ENCODE measurements at regions not wholly inside any gene's neighbourhood (a gene's known extent, or its start where the extent isn't known, plus 50 kb on each side); places are given as distances from the start of the nearest gene placed in this dataset.
"Not testable (repeated sequence)": the region's sequence is repeated elsewhere in the genome, so short reads cannot be mapped to it uniquely, and the experiment has no call there.

GRCh38 chr2:234375176-234375880 is 121.6 kb downstream of the ARL4C start:
- no peak for DNase-seq (ENCODE audit: extremely low read depth, low read depth)

- no peak for DNase-seq (ENCODE audit: extremely low read depth, low read depth)
Measured at GRCh38 chr2:234374736-234375135, 122.1 kb downstream of the ARL4C start.

DNA sequence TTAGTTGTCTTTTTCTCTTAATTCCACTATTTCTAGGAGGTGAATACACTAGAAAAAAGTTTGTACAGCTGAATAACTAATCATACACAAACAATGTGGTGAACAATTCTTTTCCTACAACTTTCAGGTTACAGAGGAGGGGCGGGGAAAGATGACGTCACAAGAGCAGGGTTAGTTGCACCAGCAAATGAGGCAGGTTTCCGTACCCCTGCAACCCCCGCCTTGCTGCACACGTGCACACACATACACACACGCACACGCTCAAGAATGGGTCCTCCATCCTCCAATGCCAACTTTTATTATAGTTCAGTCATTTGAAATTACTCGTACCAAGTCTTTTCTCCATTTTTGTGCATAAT is 122.8 kb downstream of the ARL4C start:
- DNase-seq (ENCODE audit: extremely low read depth, low read depth) = no peak

DNA sequence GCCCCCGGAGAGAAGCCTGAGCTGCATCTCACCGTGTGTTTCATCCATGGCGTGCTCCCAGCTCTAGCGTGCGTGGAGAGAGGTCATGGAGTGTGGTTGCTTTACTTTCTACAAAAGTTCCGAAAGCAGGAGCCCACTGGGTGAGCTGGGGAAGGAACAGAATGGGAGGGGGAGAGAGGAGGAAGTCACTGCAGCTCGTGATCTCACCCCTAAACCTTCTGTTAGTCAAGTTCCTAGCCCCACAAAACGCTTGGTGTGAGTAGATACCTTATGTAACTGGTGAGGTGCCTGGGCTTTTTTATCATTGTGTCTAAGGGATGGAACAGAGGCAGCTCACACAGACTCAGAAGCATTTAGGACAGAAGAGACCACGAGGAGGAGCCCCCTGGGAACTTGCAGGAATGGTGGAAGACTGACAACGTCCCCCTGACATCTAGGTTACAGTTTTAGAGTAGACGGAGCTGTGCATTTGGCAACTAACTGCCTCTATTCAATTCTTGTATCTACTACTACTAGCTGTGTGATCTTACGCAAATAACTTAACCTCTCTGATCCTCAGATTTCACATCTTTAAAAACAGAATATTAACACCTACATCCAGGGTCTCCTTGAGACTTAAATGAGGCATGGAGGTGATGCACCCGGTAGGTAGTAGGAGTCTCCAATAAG is 123.3 kb downstream of the ARL4C start:
- no peak for DNase-seq (ENCODE audit: extremely low read depth, low read depth)

DNA sequence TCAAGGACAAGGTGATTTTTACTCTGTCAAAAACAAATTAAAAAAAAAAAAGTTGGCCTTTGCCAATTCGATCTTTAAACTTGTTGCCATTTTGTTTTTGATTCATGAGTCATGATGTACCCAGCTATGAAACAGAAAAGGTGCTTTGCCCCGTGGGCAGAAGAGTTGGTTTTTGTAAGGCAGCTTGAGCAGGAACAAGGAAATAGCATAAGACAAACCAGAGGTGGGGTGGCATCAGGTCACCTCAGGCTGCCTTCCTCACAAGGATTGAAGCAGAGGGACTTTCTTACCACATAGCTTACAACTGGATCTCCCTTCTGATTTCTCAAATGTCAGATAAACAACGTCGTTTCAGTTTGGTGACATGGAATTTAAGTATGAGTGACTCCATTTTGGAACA is 123.8 kb downstream of the ARL4C start:
- no peak for DNase-seq (ENCODE audit: extremely low read depth, low read depth)

GRCh38 chr2:234372506-234372905 is 124.4 kb downstream of the ARL4C start:
- no peak for DNase-seq (ENCODE audit: extremely low read depth, low read depth)

- no peak for DNase-seq (ENCODE audit: extremely low read depth, low read depth)
Measured at GRCh38 chr2:234368861-234369261, 128.0 kb downstream of the ARL4C start.

DNA sequence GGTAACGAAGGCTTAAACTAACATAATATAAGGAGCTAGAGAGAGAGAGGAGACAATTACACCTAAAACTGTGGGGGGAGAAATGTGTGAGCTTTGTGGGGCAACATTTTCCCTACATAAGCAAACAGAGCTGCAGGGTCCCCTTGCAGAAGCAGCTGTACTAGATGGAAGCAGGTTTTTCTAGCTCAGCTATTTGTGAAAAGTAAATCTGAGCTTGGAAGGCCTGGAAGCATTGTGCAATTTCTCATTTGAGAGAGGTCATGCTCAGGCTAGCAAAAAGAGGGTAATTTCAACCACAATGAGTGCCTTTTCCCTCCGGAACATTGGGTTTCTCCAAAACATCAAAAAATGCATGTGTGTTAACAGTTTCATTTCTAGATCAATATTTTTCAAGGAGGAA is 130.0 kb downstream of the ARL4C start:
- DNase-seq (ENCODE audit: extremely low read depth, low read depth) = no peak

DNA sequence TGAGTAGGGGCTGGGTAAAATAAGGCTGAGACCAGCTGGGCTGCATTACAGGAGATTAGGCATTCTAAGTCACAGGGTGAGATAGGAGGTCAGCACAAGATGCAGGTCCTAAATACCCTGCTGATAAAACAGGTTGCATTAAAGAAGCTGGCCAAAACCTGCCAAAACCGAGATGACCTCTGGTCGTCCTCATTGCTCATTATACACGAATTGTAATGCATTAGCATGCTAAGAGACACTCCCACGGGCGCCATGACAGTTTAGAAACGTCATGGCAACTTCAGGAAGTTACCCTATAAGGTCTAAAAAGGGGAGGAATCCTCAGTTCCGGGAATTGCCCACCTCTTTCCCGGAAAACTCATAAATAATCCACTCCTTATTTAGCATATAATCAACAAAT is 132.2 kb downstream of the ARL4C start:
- no peak for DNase-seq (ENCODE audit: extremely low read depth, low read depth)

DNA sequence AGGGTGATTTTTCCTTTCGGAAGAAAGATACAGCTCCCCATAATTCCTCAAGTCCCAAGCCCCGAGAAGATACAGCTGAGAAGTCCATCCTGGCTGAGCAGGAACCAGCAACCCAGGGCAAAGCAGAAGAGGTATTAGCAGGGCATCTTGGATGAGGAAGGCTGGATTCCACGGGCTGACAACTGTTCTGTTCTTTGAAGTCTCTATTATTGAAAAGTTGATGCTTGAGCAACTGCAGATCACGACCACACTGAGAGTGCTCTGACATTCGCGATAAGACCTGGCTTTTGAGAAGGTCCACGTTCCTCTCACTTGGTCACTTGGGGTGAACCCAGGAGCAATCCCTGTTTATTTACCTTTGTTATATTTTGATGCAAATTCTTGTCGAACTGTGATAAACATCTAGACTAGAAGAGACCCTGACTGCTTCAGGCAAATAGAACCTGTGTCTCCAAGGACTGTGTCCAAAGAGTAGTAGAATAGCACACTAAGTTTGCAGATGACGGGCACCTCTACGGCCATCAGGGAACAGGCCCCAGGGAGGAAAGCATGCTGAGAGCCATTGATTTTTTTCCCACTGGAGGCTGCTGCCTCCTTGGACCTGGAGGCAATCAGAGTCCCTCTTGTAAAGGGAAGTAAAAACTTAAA is 133.1 kb downstream of the ARL4C start:
- DNase-seq (ENCODE audit: extremely low read depth, low read depth) = no peak

GRCh38 chr2:234363011-234363487 is 133.8 kb downstream of the ARL4C start:
- no peak for DNase-seq (ENCODE audit: extremely low read depth, low read depth)

DNA sequence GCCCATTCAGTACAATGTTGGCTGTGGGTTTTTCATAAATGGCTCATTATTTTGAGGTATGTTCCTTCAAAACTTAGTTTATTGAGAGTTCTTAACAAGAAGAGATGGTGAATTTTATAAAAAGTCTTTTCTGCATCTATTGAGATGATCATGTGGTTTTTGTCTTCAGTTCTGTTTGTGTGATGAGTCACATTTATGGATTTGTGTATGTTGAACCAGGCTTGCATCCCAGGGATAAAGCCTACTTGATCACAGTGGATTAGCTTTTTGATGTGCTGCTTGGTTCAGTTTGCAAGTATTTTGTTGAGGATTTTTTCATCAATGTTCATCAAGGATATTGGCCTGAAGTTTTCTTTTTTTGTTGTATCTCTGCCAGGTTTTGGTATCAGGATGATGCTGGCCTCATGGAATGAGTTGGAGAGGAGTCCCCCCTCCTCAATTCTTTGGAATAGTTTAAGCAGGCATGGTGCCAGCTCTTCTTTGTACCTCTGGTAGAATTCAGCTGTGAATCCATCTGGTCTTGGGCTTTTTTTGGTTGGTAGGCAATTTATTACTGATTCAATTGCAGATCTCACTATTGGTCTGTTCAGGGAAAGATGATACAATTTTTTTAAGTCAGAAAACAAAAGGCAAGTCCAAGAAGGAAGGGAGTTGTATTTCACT is 136.4 kb downstream of the ARL4C start:
- not testable (repeated sequence) for DNase-seq (ENCODE audit: extremely low read depth, low read depth)

DNA sequence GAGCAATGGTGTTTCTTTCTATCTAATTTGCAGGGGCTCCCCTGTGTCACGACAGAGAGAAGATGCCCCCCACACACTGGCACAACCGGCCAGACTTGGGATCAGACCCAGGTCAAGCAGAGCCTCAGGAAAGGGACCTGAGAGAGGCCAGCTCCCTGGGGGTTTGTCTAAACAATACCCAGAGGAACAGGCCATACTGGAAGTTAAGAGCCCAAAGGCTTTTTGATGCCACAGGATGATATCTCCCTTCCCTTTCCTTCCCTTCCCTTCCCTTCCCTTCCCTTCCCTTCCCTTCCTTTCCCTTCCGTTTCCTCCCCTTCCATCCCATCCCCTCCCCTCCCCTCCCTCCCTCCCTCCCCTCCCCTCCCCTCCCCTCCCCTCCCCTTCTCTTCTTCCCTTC is 139.2 kb downstream of the ARL4C start:
- DNase-seq (ENCODE audit: extremely low read depth, low read depth) = no peak

GRCh38 chr2:234355808-234356365 is 141.0 kb downstream of the ARL4C start:
- no peak for DNase-seq (ENCODE audit: extremely low read depth, low read depth)

DNA sequence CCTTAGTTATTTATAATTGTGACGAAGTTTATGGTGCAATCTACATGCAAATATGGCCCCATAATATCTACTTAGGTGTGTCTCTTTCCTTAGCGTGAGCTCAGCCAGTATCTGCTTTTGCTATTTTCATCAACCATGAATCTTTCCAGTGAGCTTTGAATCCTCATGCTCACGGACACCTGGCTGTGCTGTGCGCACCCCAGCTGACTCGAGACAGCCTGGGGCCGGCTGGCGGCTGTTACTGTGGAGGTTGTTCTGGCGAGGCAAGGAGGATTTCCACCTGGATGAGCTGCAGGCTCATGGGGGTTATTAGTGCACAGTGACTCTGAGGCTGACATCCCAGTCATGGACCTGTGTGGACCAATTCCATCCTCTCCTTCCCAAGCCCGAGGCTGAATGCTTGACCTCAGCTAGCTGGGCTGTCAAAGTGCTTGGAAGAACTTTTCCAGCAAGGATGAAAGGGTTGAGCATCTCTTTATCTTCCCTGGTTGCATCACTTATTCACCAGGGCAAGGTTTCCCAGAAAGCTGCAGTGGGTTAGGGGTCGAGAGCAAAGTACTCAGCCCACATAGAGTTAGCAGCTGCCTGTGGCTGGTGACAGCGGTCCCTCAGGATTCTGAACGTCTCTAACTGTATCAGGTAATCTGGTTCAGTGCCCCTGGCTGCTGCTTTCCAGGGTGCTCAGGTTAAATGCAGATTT is 141.7 kb downstream of the ARL4C start:
- DNase-seq (ENCODE audit: extremely low read depth, low read depth) = no peak

DNA sequence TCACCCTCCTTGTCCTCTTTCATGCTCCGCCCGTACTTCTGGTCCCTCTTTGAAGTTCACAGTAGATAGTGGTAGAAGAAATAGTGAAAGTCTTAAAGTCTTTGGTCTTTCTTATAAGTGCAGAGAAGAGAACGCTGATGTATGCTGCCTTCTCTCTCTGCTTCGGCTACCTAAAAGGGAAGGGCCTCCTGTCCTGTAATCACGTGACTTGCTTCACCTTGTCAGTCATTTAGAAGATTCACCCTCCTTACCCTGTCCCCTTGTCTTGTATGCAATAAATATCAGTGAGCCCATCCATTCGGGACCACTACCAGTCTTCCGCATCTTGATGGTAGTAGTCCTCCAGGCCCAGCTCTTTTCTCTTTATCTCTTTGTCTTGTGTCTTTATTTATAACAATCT is 144.6 kb downstream of the ARL4C start:
- no peak for DNase-seq (ENCODE audit: extremely low read depth, low read depth)

- not testable (repeated sequence) for DNase-seq (ENCODE audit: extremely low read depth, low read depth)
Measured at GRCh38 chr2:234351866-234352265, 145.0 kb downstream of the ARL4C start.

GRCh38 chr2:234348081-234348480 is 148.8 kb downstream of the ARL4C start:
- no peak for DNase-seq (ENCODE audit: extremely low read depth, low read depth)

- no peak for DNase-seq (ENCODE audit: extremely low read depth, low read depth)
Measured at GRCh38 chr2:234345921-234346320, 151.0 kb downstream of the ARL4C start.

DNA sequence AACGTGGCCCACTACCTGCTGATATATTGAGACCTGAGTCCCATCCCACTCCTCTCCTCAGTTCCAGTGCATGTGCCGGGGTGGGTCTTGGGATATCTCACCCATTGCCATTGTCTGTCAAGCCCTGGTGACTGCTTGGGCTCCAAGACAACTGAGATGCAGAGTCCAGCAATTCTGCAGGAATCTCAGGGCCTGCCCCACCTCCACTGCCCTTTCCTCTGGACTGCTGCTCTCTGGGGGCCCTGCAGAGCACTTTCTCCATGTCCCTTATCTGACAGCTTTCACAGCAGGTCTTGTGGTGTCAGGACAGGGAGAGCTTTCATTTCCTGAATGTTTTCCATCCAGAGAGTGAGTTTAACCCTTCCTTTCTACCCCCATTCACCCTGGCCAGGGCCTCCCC is 152.9 kb downstream of the ARL4C start:
- no peak for DNase-seq (ENCODE audit: extremely low read depth, low read depth)

- no peak for DNase-seq (ENCODE audit: extremely low read depth, low read depth)
Measured at GRCh38 chr2:234343372-234343771, 153.5 kb downstream of the ARL4C start.
